Kidney epithelial cell (primary cell): ENCODE measurements at regions not wholly inside any gene's neighbourhood (a gene's known extent, or its start where the extent isn't known, plus 50 kb on each side); places are given as distances from the start of the nearest gene placed in this dataset.

ENCODE experiments used
- DNase-seq: peaks from one replicate; pipeline ENCODE4 v3.0.0-alpha.2; 2010; ENCODE audit warnings: low read depth
- H3K27me3 ChIP-seq: 2 replicates; pipeline ENCODE4 v1.6.0; 2011; ENCODE audit warnings: low read length; ENCODE audit not compliant: control insufficient read depth, insufficient read depth
- H3K36me3 ChIP-seq: 2 replicates; pipeline ENCODE4 v1.5.1; 2011; ENCODE audit warnings: low read length; ENCODE audit not compliant: control insufficient read depth, insufficient read depth
- H3K4me3 ChIP-seq: 2 replicates; pipeline ENCODE4 v1.5.1; 2011; ENCODE audit warnings: low read depth, mild to moderate bottlenecking, control low read depth, low read length
- TF ChIP-seq, protein P1 (sequence below): IDR thresholded peaks from 2 replicates; pipeline ENCODE4 v1.5.1; 2011; ENCODE audit warnings: mild to moderate bottlenecking, moderate library complexity, low read length, control low read depth, inconsistent platforms; ENCODE audit not compliant: insufficient read depth, poor library complexity, severe bottlenecking

GRCh38 chr2:70036290-70036689 lies 51.0 kb upstream of the PCBP1 start:
- H3K4me3 ChIP-seq = no peak overlapping the region
- DNase-seq = no peak
- TF ChIP-seq, protein P1, sequence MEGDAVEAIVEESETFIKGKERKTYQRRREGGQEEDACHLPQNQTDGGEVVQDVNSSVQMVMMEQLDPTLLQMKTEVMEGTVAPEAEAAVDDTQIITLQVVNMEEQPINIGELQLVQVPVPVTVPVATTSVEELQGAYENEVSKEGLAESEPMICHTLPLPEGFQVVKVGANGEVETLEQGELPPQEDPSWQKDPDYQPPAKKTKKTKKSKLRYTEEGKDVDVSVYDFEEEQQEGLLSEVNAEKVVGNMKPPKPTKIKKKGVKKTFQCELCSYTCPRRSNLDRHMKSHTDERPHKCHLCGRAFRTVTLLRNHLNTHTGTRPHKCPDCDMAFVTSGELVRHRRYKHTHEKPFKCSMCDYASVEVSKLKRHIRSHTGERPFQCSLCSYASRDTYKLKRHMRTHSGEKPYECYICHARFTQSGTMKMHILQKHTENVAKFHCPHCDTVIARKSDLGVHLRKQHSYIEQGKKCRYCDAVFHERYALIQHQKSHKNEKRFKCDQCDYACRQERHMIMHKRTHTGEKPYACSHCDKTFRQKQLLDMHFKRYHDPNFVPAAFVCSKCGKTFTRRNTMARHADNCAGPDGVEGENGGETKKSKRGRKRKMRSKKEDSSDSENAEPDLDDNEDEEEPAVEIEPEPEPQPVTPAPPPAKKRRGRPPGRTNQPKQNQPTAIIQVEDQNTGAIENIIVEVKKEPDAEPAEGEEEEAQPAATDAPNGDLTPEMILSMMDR = no peak
- no peaks in the 10 kb centered on the region for H3K36me3 ChIP-seq
- no peaks in the 10 kb centered on the region for H3K27me3 ChIP-seq

- TF ChIP-seq, protein P1 = no peak
- Histone ChIP-seq H3K4me3 (no peak overlapping the region), H3K36me3 (no peaks in the 10 kb centered on the region), H3K27me3 (no peaks in the 10 kb centered on the region)
- DNase-seq = no peak
Measured at GRCh38 chr2:70035344-70035844, 51.9 kb upstream of the PCBP1 start.

- no peak for DNase-seq
- Histone ChIP-seq H3K27me3 (no peaks in the 10 kb centered on the region), H3K36me3 (no peaks in the 10 kb centered on the region), H3K4me3 (no peak overlapping the region)
- TF ChIP-seq, protein P1 = no peak
Measured at GRCh38 chr2:70030724-70031420, 56.4 kb upstream of the PCBP1 start.

- Histone ChIP-seq H3K27me3 (no peaks in the 10 kb centered on the region), H3K36me3 (no peaks in the 10 kb centered on the region), H3K4me3 (no peak overlapping the region)
- TF ChIP-seq, protein P1 = no peak
- peak; percentile 16 for DNase-seq
Measured at GRCh38 chr2:70029814-70030409, 57.4 kb upstream of the PCBP1 start.

DNA sequence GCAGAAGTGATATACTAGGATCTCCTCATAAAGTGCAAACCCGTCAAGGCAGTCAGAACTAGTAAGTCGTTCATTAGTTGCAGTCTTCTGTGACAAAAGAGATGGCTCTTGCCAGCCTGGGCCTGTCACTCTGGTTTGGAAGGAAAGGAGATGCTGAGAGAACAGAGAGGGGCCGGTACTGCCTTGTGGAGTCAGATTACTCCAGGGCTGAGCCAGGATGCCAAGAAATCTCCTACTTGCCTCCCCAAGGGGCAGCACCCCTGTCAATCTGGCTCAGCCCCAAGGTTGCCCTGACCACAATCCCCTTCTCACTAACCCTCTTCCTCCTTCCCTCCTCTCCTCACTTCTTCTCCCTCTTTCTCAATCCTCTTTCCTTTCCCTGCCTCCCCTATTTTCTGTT lies 62.9 kb upstream of the ASPRV1 start:
- TF ChIP-seq, protein P1 = no peak
- Histone ChIP-seq H3K4me3 (no peak overlapping the region), H3K36me3 (no peaks in the 10 kb centered on the region), H3K27me3 (no peaks in the 10 kb centered on the region)
- DNase-seq = no peak
